ENCODE measurements at regions not wholly inside any gene's neighbourhood (a gene's known extent, or its start where the extent isn't known, plus 50 kb on each side); places are given as distances from the start of the nearest gene placed in this dataset.

GRCh38 chr13:110062077-110062776, 244.7 kb downstream of the COL4A1 start:
- DNase-seq (ENCODE audit: low read depth in 1 of 2, low spot score in 2 of 2) = no peak
- Histone ChIP-seq H4K20me1 (replicated peaks in 1 of 2; ENCODE audit: control insufficient read depth in 1 of 2, insufficient read depth in 2 of 2, low read length in 2 of 2) (no peaks in the 10 kb centered on the region), H2BK5ac (ENCODE audit: low read depth, low read length) (no peak overlapping the region), H2BK12ac (ENCODE audit: low read depth, low read length) (no peak overlapping the region), H2AK5ac (ENCODE audit: low read depth, low read length) (no peak overlapping the region), H3K4me2 (ENCODE audit: insufficient read depth in 1 of 2, low read depth in 2 of 2, low read length in 2 of 2) (no peak overlapping the region), H4K91ac (replicated peaks; ENCODE audit: insufficient read length, low read length) (no peak overlapping the region), H3K9ac (replicated peaks in 1 of 4; ENCODE audit: extremely low read depth in 1 of 4, low read depth in 3 of 4, low read length in 3 of 4) (no peak overlapping the region), H3K4me1 (replicated peaks in 1 of 4; ENCODE audit: control insufficient read depth in 3 of 4, insufficient read depth in 4 of 4, low read length in 3 of 4) (no peaks in the 10 kb centered on the region), H3K27ac (ENCODE audit: low read depth, low read length) (no peak overlapping the region), H2BK15ac (ENCODE audit: low read length) (no peak overlapping the region), H3K56ac (replicated peaks; ENCODE audit: insufficient read length, low read depth, low read length) (no peak overlapping the region), H3K36me3 (ENCODE audit: control insufficient read depth in 2 of 4, insufficient read depth in 4 of 4, low read length in 3 of 4) (no peaks in the 10 kb centered on the region), H3K23ac (ENCODE audit: insufficient read length) (no peak overlapping the region), H3K14ac (ENCODE audit: insufficient read length) (no peak overlapping the region), H3K23me2 (ENCODE audit: low read depth, low read length) (no peaks in the 10 kb centered on the region), H2BK120ac (replicated peaks; ENCODE audit: low read depth, low read length) (no peak overlapping the region), H4K5ac (ENCODE audit: insufficient read length, low read depth, low read length) (no peak overlapping the region), H3K79me1 (ENCODE audit: low read depth, low read length) (no peaks in the 10 kb centered on the region), H3K4me3 (ENCODE audit: extremely low read depth in 1 of 4, insufficient read depth in 2 of 4, low read depth in 3 of 4, low read length in 4 of 4) (no peak overlapping the region), H2BK20ac (ENCODE audit: low read length) (no peak overlapping the region), H3K9me3 (ENCODE audit: insufficient read depth in 2 of 2, low read depth in 1 of 2, low read length in 1 of 2) (no peaks in the 10 kb centered on the region), H3K4ac (replicated peaks; ENCODE audit: insufficient read length, low read depth, low read length) (no peak overlapping the region), H2AFZ (ENCODE audit: low read length) (no peak overlapping the region), H3K27me3 (replicated peaks in 1 of 4; ENCODE audit: control insufficient read depth in 3 of 4, extremely low read depth in 1 of 4, insufficient read depth in 3 of 4, low read length in 3 of 4) (no peaks in the 10 kb centered on the region; a peak in 1 of 7 replicates), H3K79me2 (ENCODE audit: control insufficient read depth in 1 of 2, insufficient read depth in 2 of 2, low read length in 2 of 2) (no peaks in the 10 kb centered on the region), H3K18ac (ENCODE audit: extremely low read depth, low read length) (no peak overlapping the region), H4K8ac (ENCODE audit: extremely low read depth, insufficient read depth, low read length) (no peak overlapping the region)
- 79% methylated on average over 10 of the region's 10 CpGs; no CpG with 5 or more reads in 1 of the 2 experiments for WGBS, 2 experiments (ENCODE audit: extremely low coverage in 1 of 2, insufficient coverage in 1 of 2, insufficient read length in 1 of 2, insufficient replicate concordance in 2 of 2, low coverage in 1 of 2, low lambda C conversion rate in 2 of 2, missing lambda C conversion rate in 1 of 2)
- FAIRE-seq = no peak
- POLR2A ChIA-PET (ENCODE audit: partially characterized antibody) = no interaction called here
- CTCF ChIA-PET (ENCODE audit: partially characterized antibody) = interaction anchor here (0.7 to 1.6 kb wide), 4 partner anchors 28 to 87 kb away, joined by 3 to 5 read pairs (median 4); no protein-coding TSS in a partner anchor
- no peak for TF ChIP-seq TBP (IDR thresholded peaks at IDR 0.05; ENCODE audit: low read depth, low read length)
- no peak for TF ChIP-seq MAFK (IDR thresholded peaks at IDR 0.05; ENCODE audit: low read depth, low read length)
- no peak for TF ChIP-seq USF2 (IDR thresholded peaks at IDR 0.05; ENCODE audit: low read length)
- TF ChIP-seq CREB1 (IDR thresholded peaks at IDR 0.05) = no peak
- no peak for TF ChIP-seq TAF7 (optimal IDR thresholded peaks at IDR 0.05; ENCODE audit: borderline replicate concordance, low read depth, low read length)
- no peak for TF ChIP-seq EGR1 (IDR thresholded peaks at IDR 0.05; ENCODE audit: borderline replicate concordance, low read depth, low read length)
- no peak for TF ChIP-seq SP4 (IDR thresholded peaks at IDR 0.05; ENCODE audit: low read length)
- no peak for TF ChIP-seq TAF1 (IDR thresholded peaks at IDR 0.05; ENCODE audit: low read depth, low read length)
- no peak for TF ChIP-seq BRCA1 (IDR thresholded peaks at IDR 0.05; ENCODE audit: low read depth, low read length)
- TF ChIP-seq NRF1 (IDR thresholded peaks at IDR 0.05; ENCODE audit: low read depth, low read length) = no peak
- TF ChIP-seq EZH2 (IDR thresholded peaks at IDR 0.05; ENCODE audit: low read depth, low read length, severe bottlenecking) = no peak
- no peak for TF ChIP-seq JUN (IDR thresholded peaks at IDR 0.05; ENCODE audit: low read depth, low read length)
- TF ChIP-seq GABPA (IDR thresholded peaks at IDR 0.05; ENCODE audit: borderline replicate concordance, insufficient read depth, low read length) = no peak
- TF ChIP-seq SIRT6 (IDR thresholded peaks at IDR 0.05; ENCODE audit: low read length) = no peak

All from H1 (cell line).